ENCODE measurements at regions not wholly inside any gene's neighbourhood (a gene's known extent, or its start where the extent isn't known, plus 50 kb on each side); places are given as distances from the start of the nearest gene placed in this dataset.
"Not testable (repeated sequence)": the region's sequence is repeated elsewhere in the genome, so short reads cannot be mapped to it uniquely, and the experiment has no call there.

DNA sequence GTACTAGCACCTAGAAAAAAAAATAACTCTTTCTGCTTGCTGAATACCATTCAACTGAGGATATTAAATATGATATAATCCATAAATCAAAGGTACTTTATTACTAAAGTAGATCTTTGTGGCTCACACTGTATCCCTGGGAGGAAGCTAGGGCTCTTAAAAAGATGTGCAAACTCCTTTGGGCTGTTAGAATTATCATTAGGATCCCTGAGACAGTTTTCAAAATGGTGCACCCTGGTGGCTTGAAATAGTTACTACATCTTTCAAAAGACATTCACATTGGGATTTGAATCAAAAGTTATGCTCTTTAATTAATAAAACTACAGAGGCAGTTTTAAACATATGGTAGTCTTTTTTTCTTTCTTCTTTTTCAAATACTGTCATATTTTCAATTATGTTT, 228.5 kb upstream of the G2E3 start:
- no peak for DNase-seq

- no peak for DNase-seq
Observed at GRCh38 chr14:30331030-30331429, 227.9 kb upstream of the G2E3 start.

DNA sequence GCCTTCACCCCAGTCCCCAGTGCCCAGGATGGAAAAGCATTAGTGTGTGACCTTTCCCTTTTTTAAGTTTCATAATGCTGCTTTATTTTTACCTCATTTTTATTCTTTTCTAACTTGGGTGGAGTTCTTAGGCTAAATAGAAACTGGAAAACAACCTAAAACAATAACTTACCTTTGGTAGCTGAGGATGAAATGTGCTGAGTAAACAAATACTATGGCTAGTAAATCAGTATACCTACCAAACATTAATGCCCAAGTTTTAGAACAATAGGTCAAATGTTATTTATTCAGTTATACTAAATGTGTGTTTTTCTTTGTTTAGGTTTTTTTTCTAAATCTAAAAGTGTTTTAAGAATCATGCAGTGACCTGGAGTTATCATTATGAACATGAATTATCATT, 226.6 kb upstream of the G2E3 start:
- DNase-seq: no peak

DNA sequence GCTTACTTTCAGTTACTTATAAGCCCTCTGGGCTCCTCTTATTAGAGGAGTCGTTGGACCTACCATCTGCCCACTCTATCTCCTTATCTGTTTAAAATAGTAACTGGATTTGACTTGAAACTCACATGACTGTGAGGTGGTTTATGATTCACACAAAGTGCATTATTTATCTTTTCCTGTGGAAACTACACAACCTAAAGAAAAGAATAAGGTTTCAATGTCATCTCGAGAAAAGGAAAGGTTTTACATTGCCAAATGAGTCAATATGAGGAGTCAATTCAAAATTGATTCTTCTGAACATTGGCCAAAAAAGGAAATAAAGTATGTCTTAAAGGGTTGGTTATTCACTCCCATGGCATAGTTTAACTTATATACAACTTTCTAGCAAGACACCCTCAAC, 225.0 kb upstream of the G2E3 start:
- DNase-seq: no peak

DNA sequence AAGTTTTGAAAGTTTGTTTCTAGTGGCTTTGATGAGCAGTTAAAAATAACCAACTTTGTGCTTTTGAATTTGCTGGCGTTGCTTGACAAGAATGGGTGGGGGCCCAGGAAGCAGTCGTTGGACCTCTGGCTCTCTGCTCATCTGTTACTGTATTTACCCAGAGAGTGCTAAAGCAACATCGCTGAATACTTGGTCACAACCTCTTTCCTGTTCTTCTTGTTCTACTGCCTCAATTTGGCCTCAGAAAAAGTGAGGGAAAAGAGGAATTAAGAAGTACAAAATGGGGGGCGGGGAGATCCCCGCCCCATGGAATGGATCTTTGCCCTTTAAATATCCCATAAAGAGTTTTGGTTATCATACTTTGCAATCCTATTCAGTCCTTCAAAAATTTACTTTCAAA, 221.5 kb upstream of the G2E3 start:
- DNase-seq: no peak

- no peak for DNase-seq
Observed at GRCh38 chr14:30339311-30339901, 219.6 kb upstream of the G2E3 start.

GRCh38 chr14:30340495-30340894, 218.5 kb upstream of the G2E3 start:
- no peak for DNase-seq

DNA sequence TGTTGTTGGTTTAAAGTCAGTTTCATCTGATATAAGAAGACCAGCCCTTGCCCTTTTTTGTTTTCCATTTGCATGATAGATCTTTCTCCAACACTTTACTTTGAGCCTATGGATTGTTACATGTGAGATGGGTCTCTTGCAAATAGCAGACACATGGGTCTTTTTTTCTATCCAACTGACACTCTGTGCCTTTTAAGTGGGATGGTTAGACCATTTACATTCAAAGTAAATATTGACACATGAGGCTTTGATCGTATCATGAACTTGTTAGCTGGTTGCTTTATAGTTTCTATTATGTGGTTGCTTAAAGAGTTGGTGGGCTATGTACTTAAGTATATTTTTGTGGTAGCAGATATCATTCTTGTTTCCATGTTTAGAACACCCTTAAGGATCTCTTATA, 213.4 kb upstream of the G2E3 start:
- DNase-seq: no peak

DNA sequence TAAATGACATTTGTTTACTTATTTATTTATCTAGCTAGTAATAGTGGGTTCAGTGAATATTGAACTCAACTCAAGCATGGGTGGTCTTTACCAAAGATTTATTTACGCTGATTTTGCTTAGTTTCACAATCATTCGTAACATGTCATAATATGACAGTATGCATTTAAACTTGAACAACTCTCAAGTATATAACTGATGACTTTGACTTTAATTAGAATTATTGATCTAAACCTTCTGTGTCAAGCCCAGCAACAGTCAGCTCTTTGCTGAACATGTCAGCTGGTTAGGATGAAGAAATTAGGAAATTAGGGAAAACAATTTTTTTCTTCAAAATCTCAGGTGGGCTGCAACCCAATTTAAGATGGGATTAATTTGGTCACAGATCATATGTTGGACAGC, 210.5 kb upstream of the G2E3 start:
- DNase-seq: no peak

- no peak for DNase-seq
Observed at GRCh38 chr14:30349520-30349919, 209.4 kb upstream of the G2E3 start.

DNA sequence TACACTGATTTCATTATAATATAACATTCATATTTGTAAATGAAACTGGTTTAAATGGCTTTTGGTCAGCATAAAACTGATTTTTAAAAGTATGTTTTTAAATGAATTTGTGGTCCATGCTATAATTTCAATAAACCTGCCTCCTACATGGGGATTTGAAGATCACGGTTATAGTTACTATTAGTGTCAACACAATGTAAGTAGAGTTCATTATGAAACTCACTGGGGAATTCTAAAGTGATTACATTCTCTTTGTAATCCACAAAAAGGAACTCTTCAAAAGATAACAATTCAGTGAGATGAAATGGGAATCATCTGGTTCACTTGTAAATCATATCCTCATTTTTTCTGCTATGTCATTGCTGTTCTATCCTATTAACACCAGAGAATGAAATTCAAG, 204.5 kb upstream of the G2E3 start:
- no peak for DNase-seq

- DNase-seq: peak; percentile 5
Observed at GRCh38 chr14:30355431-30355913, 203.5 kb upstream of the G2E3 start.

DNA sequence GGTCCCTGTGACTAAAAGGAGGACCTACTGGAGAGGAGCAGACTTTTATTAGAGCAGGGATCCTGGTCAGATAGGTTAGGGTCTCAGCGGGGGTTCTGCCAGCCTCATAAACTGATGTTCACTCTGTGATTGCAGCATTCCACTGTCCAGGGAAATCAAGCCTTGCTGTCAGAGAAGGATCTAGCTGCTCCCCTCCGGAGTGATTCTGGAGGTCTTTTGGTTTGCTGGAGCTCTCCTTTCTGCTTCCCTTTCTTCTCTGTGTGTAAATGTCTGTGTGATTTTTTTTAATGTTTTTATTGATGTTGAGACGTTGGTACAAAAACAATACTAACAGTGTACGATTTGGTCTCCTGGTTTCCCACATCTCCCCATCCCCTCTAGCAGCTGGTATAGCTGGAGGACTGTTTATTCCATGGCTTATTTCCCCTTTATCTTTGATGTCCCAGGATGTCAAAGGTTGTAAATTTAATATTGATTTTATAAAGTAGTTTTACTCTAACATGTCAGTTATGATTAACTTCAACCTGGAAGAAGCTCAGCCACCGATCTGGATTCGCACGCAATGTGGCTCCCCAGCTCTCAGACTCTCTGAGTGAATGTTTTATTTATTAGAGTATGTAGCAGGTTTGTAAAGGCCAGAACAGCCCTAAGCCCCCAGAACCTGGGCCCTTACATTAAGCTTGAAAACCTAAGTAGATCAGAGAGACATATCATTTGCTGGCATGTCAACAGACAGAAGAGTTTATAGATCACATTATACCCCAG, 202.3 kb upstream of the G2E3 start:
- no peak for DNase-seq

GRCh38 chr14:30357791-30358190, 201.2 kb upstream of the G2E3 start:
- DNase-seq: no peak

DNA sequence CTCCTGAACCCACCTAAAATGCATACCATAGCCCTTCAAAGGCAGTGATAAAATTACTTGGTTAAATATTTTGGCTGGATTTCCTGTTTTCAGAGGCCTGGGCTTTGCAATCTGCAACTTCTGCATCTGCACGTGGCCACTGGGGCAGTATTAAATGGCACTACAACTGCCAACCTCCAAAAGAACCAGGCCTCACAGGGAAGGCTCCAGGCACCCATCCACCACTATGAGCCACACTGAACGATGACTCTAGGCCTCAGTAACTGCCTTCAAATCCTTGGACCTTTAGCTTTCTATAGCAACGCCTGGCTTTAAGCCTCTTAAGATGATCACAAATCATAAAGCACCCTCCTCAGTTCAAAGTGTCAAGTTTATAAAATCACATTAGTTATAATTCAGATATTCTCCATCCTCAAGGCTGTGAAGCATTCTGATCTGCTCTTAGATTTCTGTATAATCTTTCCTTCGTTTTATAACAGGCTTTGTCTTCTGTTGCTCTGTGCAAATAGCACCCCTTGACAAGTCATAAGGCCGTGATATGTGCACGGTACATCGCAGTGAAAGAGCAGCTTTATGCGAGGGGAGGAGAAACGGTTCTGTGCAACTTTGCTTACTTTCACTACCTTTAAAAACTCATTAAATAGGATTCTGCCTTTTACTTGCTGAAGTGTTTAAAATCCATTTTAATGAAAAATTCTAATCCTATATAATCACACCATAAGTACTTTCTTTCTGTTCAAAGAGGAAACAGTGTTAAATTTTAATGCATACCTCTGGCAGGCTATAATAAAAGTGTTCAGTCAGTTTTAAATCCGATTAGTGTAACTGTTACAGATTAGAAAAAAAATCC, 196.4 kb upstream of the G2E3 start:
- DNase-seq: no peak

GRCh38 chr14:30363219-30363880, 195.6 kb upstream of the G2E3 start:
- DNase-seq: not testable (repeated sequence)

DNA sequence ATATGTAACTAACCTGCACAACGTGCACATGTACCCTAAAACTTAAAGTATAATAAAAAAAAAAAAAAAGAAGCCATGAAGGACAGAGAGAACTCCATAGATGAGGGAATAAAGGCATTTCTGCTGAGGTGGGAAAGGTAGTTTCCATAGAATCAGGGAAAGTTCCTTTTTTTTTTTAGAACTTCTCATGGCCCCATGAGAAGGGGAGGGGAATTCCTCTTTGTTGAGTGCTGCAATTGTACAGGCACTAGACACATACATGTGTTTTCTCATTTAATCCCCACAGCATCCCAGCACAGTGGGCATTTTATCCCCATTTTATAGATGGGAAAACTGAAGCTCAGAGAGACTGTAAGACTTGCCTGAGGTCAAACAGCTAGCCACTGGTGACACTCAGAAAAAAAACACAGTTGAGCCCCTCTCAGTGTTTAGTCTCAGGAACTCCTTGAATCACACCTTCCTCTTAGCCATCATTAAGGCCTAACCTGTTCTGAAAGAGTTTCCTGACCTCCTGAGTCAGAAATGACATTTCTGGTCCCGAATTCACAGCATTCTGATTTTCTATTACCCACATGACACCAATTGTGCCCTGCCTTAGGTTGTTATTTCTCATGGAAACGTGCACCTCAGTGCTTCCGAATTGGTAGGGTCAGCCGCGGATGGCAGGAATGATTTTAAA, 189.3 kb upstream of the G2E3 start:
- DNase-seq: no peak

GRCh38 chr14:30373053-30373452, 185.9 kb upstream of the G2E3 start:
- no peak for DNase-seq

GRCh38 chr14:30373526-30373925, 185.4 kb upstream of the G2E3 start:
- no peak for DNase-seq

DNA sequence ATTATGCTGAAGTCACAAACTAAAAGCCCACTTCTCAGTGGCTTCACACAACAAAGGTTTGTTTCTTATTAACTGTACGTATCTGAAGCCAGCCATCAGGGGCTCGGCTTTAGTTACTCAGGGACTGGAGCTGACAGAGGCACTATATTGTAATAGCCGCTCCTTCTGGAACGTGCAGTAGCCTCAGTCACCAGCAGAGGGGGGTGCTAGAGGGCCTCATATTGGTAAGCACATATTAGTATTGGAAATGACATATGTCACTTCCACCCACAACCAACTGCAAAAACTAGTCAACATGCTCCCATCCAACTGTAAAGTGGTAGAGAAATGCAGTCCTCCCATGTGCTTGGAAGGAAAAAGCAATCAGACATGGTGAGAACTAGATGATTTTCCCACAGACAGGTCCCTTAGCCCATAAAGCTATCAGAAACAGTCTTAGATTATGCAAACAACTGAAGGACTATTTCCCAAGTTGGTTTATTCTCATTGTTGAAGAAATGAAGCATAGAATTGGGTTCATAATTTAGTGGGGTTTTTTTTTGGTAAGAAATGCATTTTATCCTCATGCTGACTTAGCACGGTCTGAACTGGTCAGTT, 183.6 kb upstream of the G2E3 start:
- DNase-seq: peak; percentile 47

DNA sequence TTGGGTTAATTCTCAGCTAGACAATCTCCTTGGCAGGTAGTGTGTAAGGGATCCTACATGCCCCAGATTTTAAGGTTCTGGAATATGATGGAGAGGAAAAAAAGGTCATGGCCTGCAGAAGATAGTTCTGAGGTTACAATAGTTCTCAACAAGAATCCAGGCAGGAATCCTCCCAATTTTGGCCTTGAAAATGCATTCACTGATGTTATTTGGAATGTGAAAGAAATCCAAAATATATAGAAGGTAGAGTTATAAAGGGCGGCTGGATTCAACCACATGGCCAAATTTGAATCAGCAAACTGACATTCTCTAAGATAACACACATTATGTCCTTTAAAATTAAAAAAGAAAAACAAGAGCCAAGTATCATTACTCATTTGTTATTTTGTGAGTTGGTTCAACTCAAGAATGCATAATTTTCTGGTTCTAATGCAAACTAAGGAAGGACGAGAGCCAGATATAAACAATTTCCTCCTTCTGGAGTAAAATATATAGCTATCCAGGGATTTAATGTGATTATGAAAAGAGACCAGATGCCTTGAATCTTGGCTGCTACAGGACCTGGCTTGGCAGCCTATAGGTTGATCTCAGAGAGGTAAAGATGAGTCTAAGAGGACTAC, 177.0 kb upstream of the G2E3 start:
- DNase-seq: no peak

DNA sequence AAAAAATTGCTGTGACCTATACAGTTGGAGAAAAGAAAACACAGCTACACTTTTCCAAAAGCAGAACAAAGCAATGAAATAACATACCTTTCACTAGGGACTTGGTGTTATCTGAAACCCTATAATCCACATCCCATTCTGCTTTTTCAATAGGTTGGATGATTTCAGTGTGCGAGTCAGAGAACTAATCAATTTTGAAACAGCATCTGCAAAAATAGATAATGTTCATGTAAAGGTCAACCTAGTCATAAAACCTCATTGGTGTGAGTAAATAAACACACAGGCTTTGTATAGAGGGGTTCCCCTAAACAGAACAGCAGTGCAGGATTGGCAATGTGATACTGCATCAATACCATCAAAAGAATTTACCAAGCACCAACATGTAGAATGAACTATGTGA, 173.0 kb upstream of the G2E3 start:
- DNase-seq: no peak

Measured in kidney glomerular epithelial cell (primary cell).